DOHH2 (cell line): ENCODE measurements at regions not wholly inside any gene's neighbourhood (a gene's known extent, or its start where the extent isn't known, plus 50 kb on each side); places are given as distances from the start of the nearest gene placed in this dataset.
"Not testable (repeated sequence)": the region's sequence is repeated elsewhere in the genome, so short reads cannot be mapped to it uniquely, and the experiment has no call there.

Experiments used
- H3F3A ChIP-seq: fragments of 200-600 bp; sonication (generic), shearing (Covaris generic); 2 replicates; pipeline ENCODE4 v1.6.0; 2016; ENCODE audit warnings: antibody characterized with exemption, mild to moderate bottlenecking; ENCODE audit not compliant: control insufficient read depth, insufficient read depth
- H3K27ac ChIP-seq: fragments of 200-600 bp; sonication (generic); 2 replicates; pipeline ENCODE4 v1.5.1; 2014; ENCODE audit warnings: low read depth, mild to moderate bottlenecking, low read length, moderate library complexity
- H3K27me3 ChIP-seq: fragments of 200-600 bp; sonication (generic); 2 replicates; pipeline ENCODE4 v1.6.1; 2014; ENCODE audit warnings: mild to moderate bottlenecking, low read length, mixed read lengths; ENCODE audit not compliant: control insufficient read depth
- H3K36me3 ChIP-seq: fragments of 200-600 bp; sonication (generic); 2 replicates; pipeline ENCODE4 v1.6.1; 2014; ENCODE audit warnings: mild to moderate bottlenecking, low read length, moderate library complexity, mixed read lengths; ENCODE audit not compliant: control insufficient read depth
- H3K4me1 ChIP-seq: fragments of 200-600 bp; sonication (generic); 2 replicates; pipeline ENCODE4 v1.6.1; 2014; ENCODE audit warnings: mild to moderate bottlenecking, low read length, mixed read lengths; ENCODE audit not compliant: control insufficient read depth
- H3K4me2 ChIP-seq: fragments of 200-600 bp; sonication (generic); 2 replicates; pipeline ENCODE4 v1.6.0; 2014; ENCODE audit warnings: mild to moderate bottlenecking, low read length, moderate library complexity
- H3K4me3 ChIP-seq: fragments of 200-600 bp; sonication (generic); 2 replicates; pipeline ENCODE4 v1.5.1; 2014; ENCODE audit warnings: mild to moderate bottlenecking, low read length, mixed read lengths
- H3K79me2 ChIP-seq: fragments of 200-600 bp; sonication (generic); 2 replicates; pipeline ENCODE4 v1.6.1; 2014; ENCODE audit warnings: mild to moderate bottlenecking, low read length, mixed read lengths; ENCODE audit not compliant: control insufficient read depth
- H3K9me2 ChIP-seq: fragments of 200-600 bp; sonication (generic); replicated peaks from 2 replicates; pipeline ENCODE4 v1.6.1; 2014; ENCODE audit warnings: mild to moderate bottlenecking, low read length, mixed read lengths; ENCODE audit not compliant: control insufficient read depth
- H3K9me3 ChIP-seq: fragments of 200-600 bp; sonication (generic); 2 replicates; pipeline ENCODE4 v1.6.1; 2014; ENCODE audit warnings: antibody characterized with exemption, low read length, mixed read lengths; ENCODE audit not compliant: control insufficient read depth, insufficient read depth
- H4K20me1 ChIP-seq: fragments of 200-600 bp; sonication (generic); 2 replicates; pipeline ENCODE4 v1.6.0; 2014; ENCODE audit warnings: low read depth, mild to moderate bottlenecking, antibody characterized with exemption, low read length, moderate library complexity; ENCODE audit not compliant: control insufficient read depth, insufficient read depth
- CTCF ChIP-seq: fragments of 200-600 bp; sonication (generic); IDR thresholded peaks from one replicate; pipeline ENCODE4 v1.5.1; 2014; ENCODE audit warnings: antibody characterized with exemption, mild to moderate bottlenecking, low read depth, low read length; ENCODE audit not compliant: poor library complexity, severe bottlenecking
- EZH2phosphoT487 ChIP-seq: fragments of 200-600 bp; sonication (generic); IDR thresholded peaks from 2 replicates; pipeline ENCODE4 v1.6.1; 2017; ENCODE audit warnings: borderline replicate concordance, mild to moderate bottlenecking, antibody characterized with exemption, low read length, moderate library complexity, mixed read lengths

DNA sequence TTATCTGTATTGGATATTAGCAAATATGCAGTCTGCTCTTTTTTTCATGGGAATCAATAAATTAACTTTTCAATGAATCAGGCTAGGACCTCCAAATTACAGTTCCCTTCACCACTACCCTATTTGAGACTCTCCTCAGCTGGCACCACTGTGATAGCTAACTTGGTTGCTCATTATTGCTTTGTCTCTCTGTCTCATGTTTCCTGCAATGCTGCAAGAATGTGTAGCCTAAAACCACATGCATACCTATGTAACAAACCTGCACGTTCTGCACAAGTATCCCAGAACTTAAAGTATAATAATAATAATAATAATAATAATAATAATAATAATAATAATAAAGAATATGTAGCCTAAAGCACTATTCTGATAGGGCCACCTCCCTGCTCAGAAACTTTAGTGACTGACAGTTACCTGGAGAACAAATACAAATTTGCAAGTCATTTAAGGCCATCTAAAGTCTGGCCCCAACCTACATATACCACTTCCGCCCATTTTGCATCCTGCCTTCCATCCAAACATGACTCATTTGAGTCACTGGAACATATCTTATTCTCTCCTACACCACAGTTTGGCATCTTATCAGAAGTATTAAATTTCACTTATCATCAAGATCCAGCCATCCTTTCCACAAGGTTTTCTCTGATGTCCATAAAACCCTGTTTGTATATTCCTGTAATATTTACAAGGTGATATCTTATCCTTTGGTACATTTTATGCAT lies 215.1 kb downstream of the LRRK2 start:
- no peak overlapping the region for H3K4me3 ChIP-seq
- H3K36me3 ChIP-seq: no peaks in the 10 kb centered on the region
- no peaks in the 10 kb centered on the region for H3F3A ChIP-seq
- no peak overlapping the region for H3K27ac ChIP-seq
- no peaks in the 10 kb centered on the region for H3K9me3 ChIP-seq
- H3K79me2 ChIP-seq: no peaks in the 10 kb centered on the region
- TF ChIP-seq CTCF: no peak
- no peak for TF ChIP-seq EZH2phosphoT487
- H4K20me1 ChIP-seq: no peaks in the 10 kb centered on the region
- H3K9me2 ChIP-seq: no peaks in the 10 kb centered on the region
- H3K4me1 ChIP-seq: no peaks in the 10 kb centered on the region
- H3K27me3 ChIP-seq: no peaks in the 10 kb centered on the region
- no peak overlapping the region for H3K4me2 ChIP-seq

DNA sequence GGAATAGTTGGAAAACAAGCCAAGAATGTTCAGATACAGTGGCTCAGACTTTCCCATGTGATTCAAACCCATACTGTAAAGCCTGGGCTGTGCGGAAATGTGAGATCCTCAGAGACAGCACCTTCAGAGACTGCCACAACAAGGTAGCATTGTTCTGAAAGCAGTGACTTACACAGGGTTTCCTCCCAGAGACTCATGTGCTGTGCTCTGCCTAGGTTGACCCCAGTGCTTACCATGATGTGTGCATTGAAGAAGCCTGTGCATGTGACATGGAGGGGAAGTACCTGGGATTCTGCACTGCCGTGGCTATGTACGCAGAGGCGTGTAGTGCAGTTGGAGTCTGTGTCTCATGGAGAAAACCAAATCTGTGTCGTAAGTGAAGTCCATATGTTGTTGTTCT lies 219.4 kb downstream of the LRRK2 start:
- H3K4me1 ChIP-seq: no peaks in the 10 kb centered on the region

GRCh38 chr12:40446385-40446784 lies 221.6 kb downstream of the LRRK2 start:
- no peaks in the 10 kb centered on the region for H3K9me2 ChIP-seq
- no peak overlapping the region for H3K4me3 ChIP-seq
- no peaks in the 10 kb centered on the region for H3K79me2 ChIP-seq
- H3K27me3 ChIP-seq: no peaks in the 10 kb centered on the region
- peak; percentile 41 for TF ChIP-seq CTCF
- no peak for TF ChIP-seq EZH2phosphoT487
- H3K9me3 ChIP-seq: no peaks in the 10 kb centered on the region
- no peaks in the 10 kb centered on the region for H3K4me1 ChIP-seq
- no peak overlapping the region for H3K4me2 ChIP-seq
- no peak overlapping the region for H3K27ac ChIP-seq
- H4K20me1 ChIP-seq: no peaks in the 10 kb centered on the region
- no peaks in the 10 kb centered on the region for H3K36me3 ChIP-seq
- H3F3A ChIP-seq: no peaks in the 10 kb centered on the region

More for the DNA sequence above, 219.4 kb downstream of the LRRK2 start:
- H3K79me2 ChIP-seq: no peaks in the 10 kb centered on the region
- no peaks in the 10 kb centered on the region for H3K9me2 ChIP-seq
- no peak overlapping the region for H3K4me2 ChIP-seq
- H3K27me3 ChIP-seq: no peaks in the 10 kb centered on the region
- H3K9me3 ChIP-seq: no peaks in the 10 kb centered on the region
- TF ChIP-seq CTCF (no peak), EZH2phosphoT487 (no peak)
- no peaks in the 10 kb centered on the region for H3F3A ChIP-seq
- H3K27ac ChIP-seq: no peak overlapping the region
- H3K4me3 ChIP-seq: no peak overlapping the region
- no peaks in the 10 kb centered on the region for H4K20me1 ChIP-seq
- H3K36me3 ChIP-seq: no peaks in the 10 kb centered on the region

DNA sequence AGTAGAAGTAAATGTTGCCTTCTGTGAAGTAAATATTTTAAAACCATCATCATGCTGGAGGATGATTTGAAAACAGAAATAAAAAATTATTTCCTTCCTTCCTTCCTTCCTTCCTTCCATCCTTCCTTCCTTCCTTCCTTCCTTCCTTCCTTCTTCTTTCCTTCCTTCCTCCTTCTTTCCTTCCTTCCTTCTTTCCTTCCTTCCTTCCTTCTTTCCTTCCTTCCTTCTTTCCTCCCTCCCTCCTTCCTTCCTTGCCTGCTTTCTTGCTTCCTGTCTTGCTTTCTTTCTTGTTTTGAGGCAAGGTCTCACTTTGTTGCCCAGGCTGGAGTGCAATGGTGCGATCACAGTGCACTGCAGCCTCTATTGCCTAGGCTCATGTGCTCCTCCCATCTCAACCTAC lies 223.7 kb downstream of the LRRK2 start:
- not testable (repeated sequence) for H3K4me1 ChIP-seq, H4K20me1 ChIP-seq, H3K27me3 ChIP-seq, H3K9me3 ChIP-seq, H3K27ac ChIP-seq, H3K4me3 ChIP-seq, H3F3A ChIP-seq, H3K9me2 ChIP-seq, H3K36me3 ChIP-seq, H3K4me2 ChIP-seq, H3K79me2 ChIP-seq
